Fibroblast of villous mesenchyme (primary cell): ENCODE measurements at regions not wholly inside any gene's neighbourhood (a gene's known extent, or its start where the extent isn't known, plus 50 kb on each side); places are given as distances from the start of the nearest gene placed in this dataset.

Experiments
- DNase-seq: peaks from one replicate; pipeline ENCODE4 v3.0.0-alpha.2; 2010; ENCODE audit warnings: low read depth
- H3K4me3 ChIP-seq: 2 replicates; pipeline ENCODE4 v1.5.1; 2011; ENCODE audit warnings: low read depth, mild to moderate bottlenecking, low read length
- CTCF ChIP-seq: IDR thresholded peaks from 2 replicates; pipeline ENCODE4 v1.5.1; 2012; ENCODE audit warnings: low read depth, mild to moderate bottlenecking, low read length; ENCODE audit not compliant: insufficient read depth

- H3K4me3 ChIP-seq, result no peak overlapping the region
- no peak for TF ChIP-seq CTCF
- no peak for DNase-seq
Measured at GRCh38 chr7:131029002-131029401, 295.0 kb upstream of the KLF14 start.

GRCh38 chr7:131031099-131031868 is 296.4 kb upstream of the MKLN1 start:
- no peak overlapping the region for H3K4me3 ChIP-seq
- no peak for DNase-seq
- TF ChIP-seq CTCF, result no peak

- TF ChIP-seq CTCF, result no peak
- H3K4me3 ChIP-seq, result no peak overlapping the region
Measured at GRCh38 chr7:131032786-131033185, 294.9 kb upstream of the MKLN1 start.

GRCh38 chr7:131034166-131034881 is 293.4 kb upstream of the MKLN1 start:
- DNase-seq, result no peak
- no peak for TF ChIP-seq CTCF
- H3K4me3 ChIP-seq, result no peak overlapping the region

More at GRCh38 chr7:131032786-131033185, 294.9 kb upstream of the MKLN1 start:
- DNase-seq, result no peak

GRCh38 chr7:131035088-131035770 is 292.4 kb upstream of the MKLN1 start:
- DNase-seq, result no peak
- H3K4me3 ChIP-seq, result no peak overlapping the region
- TF ChIP-seq CTCF, result no peak

GRCh38 chr7:131038153-131038552 is 289.5 kb upstream of the MKLN1 start:
- no peak overlapping the region for H3K4me3 ChIP-seq
- no peak for DNase-seq
- TF ChIP-seq CTCF, result no peak
